DND-41 (cell line): ENCODE measurements at regions not wholly inside any gene's neighbourhood (a gene's known extent, or its start where the extent isn't known, plus 50 kb on each side); places are given as distances from the start of the nearest gene placed in this dataset.

Experiments used
- ATAC-seq: fragments of 200-7000 bp; cut with Tn5 transposase; 3 replicates; pipeline ENCODE4 v1.9.1; 2021; ENCODE audit warnings: low read depth; ENCODE audit not compliant: insufficient read depth
- DNase-seq: peaks from one replicate; pipeline ENCODE4 v3.0.0-alpha.2; 2020
- H2AFZ ChIP-seq: 2 replicates; pipeline ENCODE4 v1.6.0; 2012; ENCODE audit warnings: low read depth, low read length
- H3K27ac ChIP-seq: 2 replicates; pipeline ENCODE4 v1.5.1; 2012; ENCODE audit warnings: low read length, inconsistent platforms
- H3K27me3 ChIP-seq: fragments of 200-600 bp; sonication (generic); 2 replicates; pipeline ENCODE4 v1.6.0; 2012; ENCODE audit warnings: low read length, mild to moderate bottlenecking, inconsistent platforms; ENCODE audit not compliant: insufficient read depth, poor library complexity
- H3K36me3 ChIP-seq: 2 replicates; pipeline ENCODE4 v1.5.1; 2012; ENCODE audit warnings: low read length, inconsistent platforms; ENCODE audit not compliant: insufficient read depth
- H3K4me1 ChIP-seq: 2 replicates; pipeline ENCODE4 v1.5.1; 2012; ENCODE audit warnings: mild to moderate bottlenecking, low read length; ENCODE audit not compliant: insufficient read depth
- H3K4me2 ChIP-seq: 2 replicates; pipeline ENCODE4 v1.6.0; 2012; ENCODE audit warnings: mild to moderate bottlenecking, moderate library complexity, low read length, inconsistent platforms; ENCODE audit not compliant: insufficient read depth
- H3K4me3 ChIP-seq, 2 experiments: fragments of 200-600 bp in 1 of 2; shearing (Covaris generic) in 1 of 2; 2 replicates each; pipeline ENCODE4 v1.5.1; 2012 to 2016; ENCODE audit warnings: inconsistent platforms in 2 of 2, low read length in 2 of 2, mild to moderate bottlenecking in 2 of 2, low read depth in 1 of 2, moderate library complexity in 1 of 2
- H3K79me2 ChIP-seq: 2 replicates; pipeline ENCODE4 v1.6.0; 2012; ENCODE audit warnings: low read length, inconsistent platforms; ENCODE audit not compliant: insufficient read depth
- H3K9ac ChIP-seq: 2 replicates; pipeline ENCODE4 v1.6.0; 2012; ENCODE audit warnings: low read depth, mild to moderate bottlenecking, inconsistent platforms, low read length, moderate library complexity
- H3K9me3 ChIP-seq: 2 replicates; pipeline ENCODE4 v1.5.1; 2012; ENCODE audit warnings: low read length, moderate library complexity, mild to moderate bottlenecking, inconsistent platforms; ENCODE audit not compliant: insufficient read depth, severe bottlenecking
- H4K20me1 ChIP-seq: 2 replicates; pipeline ENCODE4 v1.6.0; 2012; ENCODE audit warnings: low read length; ENCODE audit not compliant: insufficient read depth
- EZH2 ChIP-seq: IDR thresholded peaks from 3 replicates; pipeline ENCODE4 v1.6.1; 2012; ENCODE audit warnings: borderline replicate concordance, low read depth, mild to moderate bottlenecking, moderate library complexity, low read length, inconsistent platforms; ENCODE audit not compliant: severe bottlenecking
- TF ChIP-seq, protein P1 (sequence below): IDR thresholded peaks from 2 replicates; pipeline ENCODE4 v1.5.1; 2012; ENCODE audit warnings: borderline replicate concordance, low read length, moderate library complexity, mild to moderate bottlenecking; ENCODE audit not compliant: poor library complexity, severe bottlenecking; ENCODE audit errors: extremely low read depth

DNA sequence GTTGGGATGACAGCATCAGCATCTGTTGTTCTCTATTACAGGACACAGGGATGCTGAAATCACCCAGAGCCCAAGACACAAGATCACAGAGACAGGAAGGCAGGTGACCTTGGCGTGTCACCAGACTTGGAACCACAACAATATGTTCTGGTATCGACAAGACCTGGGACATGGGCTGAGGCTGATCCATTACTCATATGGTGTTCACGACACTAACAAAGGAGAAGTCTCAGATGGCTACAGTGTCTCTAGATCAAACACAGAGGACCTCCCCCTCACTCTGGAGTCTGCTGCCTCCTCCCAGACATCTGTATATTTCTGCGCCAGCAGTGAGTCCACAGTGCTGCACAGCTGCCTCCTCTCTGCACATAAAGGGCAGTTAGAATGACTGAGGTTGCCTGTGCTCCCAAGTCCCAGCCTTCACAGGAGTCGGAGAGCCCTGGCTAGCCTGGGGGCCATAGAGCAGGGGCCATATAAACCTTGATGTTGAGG, 142.2 kb upstream of the PRSS58 start:
- no peak overlapping the region; the same call in 1 of the 2 replicates for H3K27ac ChIP-seq
- H3K79me2 ChIP-seq: no peaks in the 10 kb centered on the region
- no peaks in the 10 kb centered on the region for H3K27me3 ChIP-seq
- peaks cover 9% of the 10 kb centered on the region for H3K4me1 ChIP-seq
- no peak overlapping the region for H2AFZ ChIP-seq
- H3K9ac ChIP-seq: no peak overlapping the region
- H3K4me3 ChIP-seq: no peak overlapping the region
- no peak overlapping the region for H3K4me2 ChIP-seq
- H4K20me1 ChIP-seq: no peaks in the 10 kb centered on the region
- ATAC-seq: peak; percentile 90
- no peaks in the 10 kb centered on the region for H3K9me3 ChIP-seq
- no peaks in the 10 kb centered on the region for H3K36me3 ChIP-seq
- no peak for DNase-seq
- TF ChIP-seq, protein P1, sequence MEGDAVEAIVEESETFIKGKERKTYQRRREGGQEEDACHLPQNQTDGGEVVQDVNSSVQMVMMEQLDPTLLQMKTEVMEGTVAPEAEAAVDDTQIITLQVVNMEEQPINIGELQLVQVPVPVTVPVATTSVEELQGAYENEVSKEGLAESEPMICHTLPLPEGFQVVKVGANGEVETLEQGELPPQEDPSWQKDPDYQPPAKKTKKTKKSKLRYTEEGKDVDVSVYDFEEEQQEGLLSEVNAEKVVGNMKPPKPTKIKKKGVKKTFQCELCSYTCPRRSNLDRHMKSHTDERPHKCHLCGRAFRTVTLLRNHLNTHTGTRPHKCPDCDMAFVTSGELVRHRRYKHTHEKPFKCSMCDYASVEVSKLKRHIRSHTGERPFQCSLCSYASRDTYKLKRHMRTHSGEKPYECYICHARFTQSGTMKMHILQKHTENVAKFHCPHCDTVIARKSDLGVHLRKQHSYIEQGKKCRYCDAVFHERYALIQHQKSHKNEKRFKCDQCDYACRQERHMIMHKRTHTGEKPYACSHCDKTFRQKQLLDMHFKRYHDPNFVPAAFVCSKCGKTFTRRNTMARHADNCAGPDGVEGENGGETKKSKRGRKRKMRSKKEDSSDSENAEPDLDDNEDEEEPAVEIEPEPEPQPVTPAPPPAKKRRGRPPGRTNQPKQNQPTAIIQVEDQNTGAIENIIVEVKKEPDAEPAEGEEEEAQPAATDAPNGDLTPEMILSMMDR: no peak
- no peak for TF ChIP-seq EZH2

DNA sequence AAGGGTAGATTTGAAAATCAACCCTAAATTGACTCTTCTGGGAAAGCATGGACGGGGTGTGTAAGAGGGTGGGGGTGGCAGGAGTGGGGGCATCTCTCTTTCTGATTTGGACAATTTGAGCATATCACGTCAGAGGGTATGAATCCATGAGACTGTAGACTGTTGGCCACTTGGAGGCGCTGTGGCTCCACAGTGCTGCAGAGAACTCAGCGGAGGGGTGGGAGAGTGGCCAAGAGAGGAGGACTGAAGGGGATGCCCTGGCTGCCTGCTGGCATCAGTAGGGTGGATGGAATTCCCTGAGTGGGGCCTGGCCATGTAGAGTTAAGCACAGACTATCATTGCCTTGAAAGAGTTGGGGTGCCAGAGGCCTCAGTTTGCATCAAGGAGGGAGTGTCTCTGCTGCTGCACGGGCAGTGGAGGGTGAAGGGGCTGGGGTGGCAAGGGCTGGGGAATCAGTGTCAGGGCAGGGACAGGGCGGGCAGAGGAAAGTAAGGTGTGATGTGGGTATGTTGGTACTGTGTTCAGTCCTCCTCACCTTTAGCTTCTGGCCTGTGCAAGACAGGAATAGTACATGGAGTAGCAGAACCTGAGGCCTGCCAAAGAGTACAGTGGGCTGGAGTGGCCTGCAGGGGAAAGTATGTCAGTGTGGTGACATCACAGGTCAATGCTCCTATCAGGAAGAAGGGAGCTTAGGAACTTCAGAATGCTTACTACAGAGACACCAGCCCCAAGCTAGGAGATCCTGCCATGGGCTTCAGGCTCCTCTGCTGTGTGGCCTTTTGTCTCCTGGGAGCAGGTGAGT, 133.5 kb upstream of the PRSS58 start:
- Histone ChIP-seq H3K9ac (peak overlapping the region; percentile 90), H2AFZ (no peak overlapping the region), H3K27ac (peak overlapping the region; percentile 97), H3K4me3 (no peak overlapping the region), H3K4me1 (peaks cover 65% of the 10 kb centered on the region), H3K9me3 (no peaks in the 10 kb centered on the region), H3K79me2 (peaks cover 19% of the 10 kb centered on the region), H3K4me2 (peak overlapping the region; percentile 12; the same call in 1 of the 2 replicates), H4K20me1 (no peaks in the 10 kb centered on the region), H3K27me3 (no peaks in the 10 kb centered on the region), H3K36me3 (no peaks in the 10 kb centered on the region)
- TF ChIP-seq, protein P1: peak; percentile 81
- TF ChIP-seq EZH2: no peak
- peak; percentile 82 for DNase-seq
- peak; percentile 71 for ATAC-seq

DNA sequence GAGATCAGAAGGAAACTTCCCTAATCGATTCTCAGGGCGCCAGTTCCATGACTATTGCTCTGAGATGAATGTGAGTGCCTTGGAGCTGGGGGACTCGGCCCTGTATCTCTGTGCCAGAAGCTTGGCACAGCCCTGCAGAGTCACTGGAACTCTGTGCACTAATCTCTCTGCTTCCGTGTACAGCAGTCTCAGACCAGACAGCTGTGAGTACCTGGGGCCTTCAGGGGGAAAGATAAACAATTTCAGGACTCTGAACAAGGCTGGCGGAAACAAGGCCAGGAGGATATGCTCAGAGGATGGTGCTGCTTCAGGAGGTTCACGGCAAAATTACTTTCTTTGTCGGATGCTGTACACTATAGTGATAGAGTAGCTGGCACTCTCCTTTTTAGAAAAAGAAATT, 131.7 kb upstream of the PRSS58 start:
- Histone ChIP-seq H3K4me1 (peaks cover 82% of the 10 kb centered on the region), H2AFZ (no peak overlapping the region), H3K36me3 (no peaks in the 10 kb centered on the region), H3K27me3 (no peaks in the 10 kb centered on the region), H3K27ac (peak overlapping the region; percentile 97), H3K4me3 (peak overlapping the region in 1 of 2 experiments; percentile 1; a peak in 1 of 4 replicates), H4K20me1 (no peaks in the 10 kb centered on the region), H3K9ac (peak overlapping the region; percentile 90), H3K9me3 (no peaks in the 10 kb centered on the region), H3K79me2 (peaks cover 24% of the 10 kb centered on the region), H3K4me2 (peak overlapping the region; percentile 47)
- ATAC-seq: peak; percentile 51
- TF ChIP-seq EZH2: no peak
- TF ChIP-seq, protein P1: no peak
- peak; percentile 73 for DNase-seq
